HepG2 (cell line): ENCODE measurements at regions not wholly inside any gene's neighbourhood (a gene's known extent, or its start where the extent isn't known, plus 50 kb on each side); places are given as distances from the start of the nearest gene placed in this dataset.

Experiments
- ELF3 ChIP-seq: IDR thresholded peaks from 2 replicates; pipeline ENCODE4 v1.6.1; 2016; ENCODE audit warnings: missing genetic modification reagents, missing compliant biosample characterization
- FOXJ3 ChIP-seq: sonication (generic); formaldehyde crosslinking; IDR thresholded peaks from 2 replicates; pipeline ENCODE4 v1.4.0; 2020; ENCODE audit warnings: missing genetic modification reagents, mild to moderate bottlenecking, borderline replicate concordance
- GABPA ChIP-seq, 2 experiments: IDR thresholded peaks; 2 replicates each; pipeline ENCODE4 v1.6.1; 2011 to 2016; ENCODE audit warnings: low read depth in 2 of 2, low read length in 1 of 2, missing biosample characterization in 1 of 2, missing genetic modification characterization in 1 of 2
- GATA4 ChIP-seq: sonication (generic); IDR thresholded peaks from 2 replicates; pipeline ENCODE4 v1.6.1; 2016; ENCODE audit warnings: antibody characterized with exemption, low read depth, borderline replicate concordance
- KAT2B ChIP-seq: fragments of 150-350 bp; IDR thresholded peaks from 2 replicates; pipeline ENCODE4 v1.6.1; 2014; ENCODE audit warnings: low read depth, low read length, borderline replicate concordance
- KMT2B ChIP-seq: IDR thresholded peaks from 2 replicates; pipeline ENCODE4 v1.6.1; 2016; ENCODE audit warnings: missing genetic modification reagents, missing compliant biosample characterization
- MAFK ChIP-seq, 2 experiments: IDR thresholded peaks in 1 of 2; conservative IDR thresholded peaks in 1 of 2; 2 replicates each; pipeline ENCODE4 v1.6.1; 2011; ENCODE audit warnings: improper control_type of control experiment in 2 of 2, low read length in 2 of 2
- NR1H2 ChIP-seq: sonication (generic); formaldehyde crosslinking; IDR thresholded peaks from 2 replicates; pipeline ENCODE4 v1.8.1; 2022; ENCODE audit warnings: low read depth, missing genetic modification reagents, borderline replicate concordance
- SALL1 ChIP-seq: sonication (generic); formaldehyde crosslinking; IDR thresholded peaks from 2 replicates; pipeline ENCODE4 v1.8.0; 2022; ENCODE audit warnings: mild to moderate bottlenecking, missing genetic modification reagents
- SNAPC2 ChIP-seq: sonication (generic); formaldehyde crosslinking; IDR thresholded peaks from 2 replicates; pipeline ENCODE4 v1.8.1; 2022; ENCODE audit warnings: mild to moderate bottlenecking, missing genetic modification reagents
- SOX13 ChIP-seq, 3 experiments: fragments of 450-650 bp in 1 of 3; sonication (generic) in 1 of 3; formaldehyde crosslinking in 1 of 3; IDR thresholded peaks in 2 of 3; conservative IDR thresholded peaks in 1 of 3; 2 replicates each; pipeline versions ENCODE4 v1.5.0 to v1.6.1; 2016 to 2020; ENCODE audit warnings: antibody characterized with exemption in 1 of 3, mild to moderate bottlenecking in 1 of 3, missing compliant biosample characterization in 1 of 3, missing genetic modification reagents in 1 of 3, moderate library complexity in 1 of 3
- ZNF264 ChIP-seq: sonication (generic); formaldehyde crosslinking; IDR thresholded peaks from 2 replicates; pipeline ENCODE4 v1.4.0; 2020; ENCODE audit warnings: missing genetic modification reagents
- ZNF430 ChIP-seq: sonication (generic); formaldehyde crosslinking; IDR thresholded peaks from 2 replicates; pipeline ENCODE4 v1.9.0; 2021; ENCODE audit warnings: mild to moderate bottlenecking, missing genetic modification reagents
- ZNF614 ChIP-seq: IDR thresholded peaks from 2 replicates; pipeline ENCODE4 v1.6.1; 2018; ENCODE audit warnings: missing biosample characterization, missing genetic modification reagents, inconsistent platforms, borderline replicate concordance
- ZNF644 ChIP-seq: IDR thresholded peaks from 2 replicates; pipeline ENCODE4 v1.6.1; 2016; ENCODE audit warnings: low read depth
- ZNF703 ChIP-seq: sonication (generic); formaldehyde crosslinking; IDR thresholded peaks from 2 replicates; pipeline ENCODE4 v1.5.1; 2020; ENCODE audit warnings: missing genetic modification reagents, mild to moderate bottlenecking, moderate library complexity, borderline replicate concordance
- ZNF792 ChIP-seq: IDR thresholded peaks from 2 replicates; pipeline ENCODE4 v1.6.1; 2016
- TF ChIP-seq, protein P1 (sequence below): sonication (generic); formaldehyde crosslinking; IDR thresholded peaks from 2 replicates; pipeline ENCODE4 v1.4.0; 2020; ENCODE audit warnings: missing genetic modification reagents
- TF ChIP-seq, protein P2 (sequence below): IDR thresholded peaks from 2 replicates; pipeline ENCODE4 v1.6.1; 2016; ENCODE audit warnings: missing biosample characterization, missing genetic modification reagents, low read depth
- TF ChIP-seq, protein P3 (sequence below), 2 experiments: sonication (generic) in 1 of 2; formaldehyde crosslinking in 1 of 2; IDR thresholded peaks; 2 replicates each; pipeline versions ENCODE4 v1.4.0 to v1.6.1; 2016 to 2020; ENCODE audit warnings: borderline replicate concordance in 1 of 2, low read depth in 1 of 2, mild to moderate bottlenecking in 1 of 2, missing genetic modification reagents in 1 of 2
- TF ChIP-seq, protein P4 (sequence below): IDR thresholded peaks from 2 replicates; pipeline ENCODE4 v1.6.1; 2016

DNA sequence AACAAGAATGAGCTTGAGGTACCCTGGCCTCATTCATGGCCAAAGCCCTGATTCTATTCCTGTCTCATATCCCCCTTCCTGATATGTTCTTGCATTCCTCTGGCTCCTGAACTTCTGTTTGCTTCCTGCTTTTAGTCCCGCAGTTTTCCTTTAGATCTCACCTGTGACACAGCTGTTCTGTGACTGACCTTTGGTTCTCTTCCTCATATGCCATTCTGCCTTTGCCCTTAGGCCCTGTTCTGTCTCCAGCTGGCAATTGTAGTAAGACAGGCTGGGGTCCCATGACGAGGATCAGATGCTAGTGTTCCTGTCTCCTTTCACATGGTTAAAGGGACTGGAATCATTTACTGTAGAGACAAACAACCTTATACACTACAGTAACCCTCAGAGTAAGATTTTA lies 59.0 kb upstream of the PDE3B start (continued):
- TF ChIP-seq FOXJ3 (0 out of 2 replicates have a peak, but pooled peaks have one; percentile 25), ZNF644 (CRISPR knock-in tag) (0 out of 2 replicates have a peak, but pooled peaks have one; percentile 44), KMT2B (CRISPR knock-in tag) (peak; percentile 22; the same call in 1 of the 2 replicates), ZNF614 (peak; percentile 38; the same call in 1 of the 2 replicates), ELF3 (CRISPR knock-in tag) (peak; percentile 99), SNAPC2 (CRISPR knock-in tag) (0 out of 2 replicates have a peak, but pooled peaks have one; percentile 23), SOX13 (IDR thresholded peaks at IDR 0.05) (no peak), SOX13 (CRISPR knock-in tag; conservative IDR thresholded peaks at IDR 0.05 in 1 of 2, IDR thresholded peaks at IDR 0.05 in 1 of 2) (peak in 1 of 2 experiments; percentile 64; a peak in 2 of 4 replicates), ZNF703 (no peak), NR1H2 (CRISPR knock-in tag) (no peak), GATA4 (no peak), ZNF792 (0 out of 2 replicates have a peak, but pooled peaks have one; percentile 39), KAT2B (no peak), ZNF430 (CRISPR knock-in tag) (peak; percentile 23; the same call in 1 of the 2 replicates), SALL1 (CRISPR knock-in tag) (peak; percentile 88), ZNF264 (peak; percentile 58; the same call in 1 of the 2 replicates), MAFK (conservative IDR thresholded peaks at IDR 0.05 in 1 of 2, IDR thresholded peaks at IDR 0.05 in 1 of 2; ENCODE audit: low read length in 2 of 2) (peak in 1 of 2 experiments; percentile 22; a peak in 1 of 4 replicates), GABPA (IDR thresholded peaks at IDR 0.05; ENCODE audit: low read depth, low read length) (no peak), GABPA (CRISPR knock-in tag; IDR thresholded peaks at IDR 0.05; ENCODE audit: low read depth) (peak; percentile 37; the same call in 1 of the 2 replicates)
- TF ChIP-seq, protein P1, sequence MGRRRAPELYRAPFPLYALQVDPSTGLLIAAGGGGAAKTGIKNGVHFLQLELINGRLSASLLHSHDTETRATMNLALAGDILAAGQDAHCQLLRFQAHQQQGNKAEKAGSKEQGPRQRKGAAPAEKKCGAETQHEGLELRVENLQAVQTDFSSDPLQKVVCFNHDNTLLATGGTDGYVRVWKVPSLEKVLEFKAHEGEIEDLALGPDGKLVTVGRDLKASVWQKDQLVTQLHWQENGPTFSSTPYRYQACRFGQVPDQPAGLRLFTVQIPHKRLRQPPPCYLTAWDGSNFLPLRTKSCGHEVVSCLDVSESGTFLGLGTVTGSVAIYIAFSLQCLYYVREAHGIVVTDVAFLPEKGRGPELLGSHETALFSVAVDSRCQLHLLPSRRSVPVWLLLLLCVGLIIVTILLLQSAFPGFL (CRISPR knock-in tag): no peak
- TF ChIP-seq, protein P2, sequence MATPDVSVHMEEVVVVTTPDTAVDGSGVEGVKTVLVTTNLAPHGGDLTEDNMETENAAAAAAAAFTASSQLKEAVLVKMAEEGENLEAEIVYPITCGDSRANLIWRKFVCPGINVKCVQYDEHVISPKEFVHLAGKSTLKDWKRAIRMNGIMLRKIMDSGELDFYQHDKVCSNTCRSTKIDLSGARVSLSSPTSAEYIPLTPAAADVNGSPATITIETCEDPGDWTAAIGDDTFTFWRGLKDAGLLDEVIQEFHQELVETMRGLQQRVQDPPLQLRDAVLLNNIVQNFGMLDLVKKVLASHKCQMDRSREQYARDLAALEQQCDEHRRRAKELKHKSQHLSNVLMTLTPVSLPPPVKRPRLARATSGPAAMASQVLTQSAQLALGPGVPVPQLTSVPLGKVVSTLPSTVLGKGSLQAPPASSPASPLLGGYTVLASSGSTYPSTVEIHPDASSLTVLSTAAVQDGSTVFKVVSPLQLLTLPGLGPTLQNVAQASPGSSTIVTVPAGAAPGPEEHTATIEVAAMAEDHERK (CRISPR knock-in tag): no peak
- TF ChIP-seq, protein P3, sequence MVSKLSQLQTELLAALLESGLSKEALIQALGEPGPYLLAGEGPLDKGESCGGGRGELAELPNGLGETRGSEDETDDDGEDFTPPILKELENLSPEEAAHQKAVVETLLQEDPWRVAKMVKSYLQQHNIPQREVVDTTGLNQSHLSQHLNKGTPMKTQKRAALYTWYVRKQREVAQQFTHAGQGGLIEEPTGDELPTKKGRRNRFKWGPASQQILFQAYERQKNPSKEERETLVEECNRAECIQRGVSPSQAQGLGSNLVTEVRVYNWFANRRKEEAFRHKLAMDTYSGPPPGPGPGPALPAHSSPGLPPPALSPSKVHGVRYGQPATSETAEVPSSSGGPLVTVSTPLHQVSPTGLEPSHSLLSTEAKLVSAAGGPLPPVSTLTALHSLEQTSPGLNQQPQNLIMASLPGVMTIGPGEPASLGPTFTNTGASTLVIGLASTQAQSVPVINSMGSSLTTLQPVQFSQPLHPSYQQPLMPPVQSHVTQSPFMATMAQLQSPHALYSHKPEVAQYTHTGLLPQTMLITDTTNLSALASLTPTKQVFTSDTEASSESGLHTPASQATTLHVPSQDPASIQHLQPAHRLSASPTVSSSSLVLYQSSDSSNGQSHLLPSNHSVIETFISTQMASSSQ (IDR thresholded peaks at IDR 0.05; ENCODE audit: low read depth): peak; percentile 51; the same call in 1 of the 2 replicates
- TF ChIP-seq, protein P3 (CRISPR knock-in tag; IDR thresholded peaks at IDR 0.05; ENCODE audit: borderline replicate concordance): no peak
- TF ChIP-seq, protein P4, sequence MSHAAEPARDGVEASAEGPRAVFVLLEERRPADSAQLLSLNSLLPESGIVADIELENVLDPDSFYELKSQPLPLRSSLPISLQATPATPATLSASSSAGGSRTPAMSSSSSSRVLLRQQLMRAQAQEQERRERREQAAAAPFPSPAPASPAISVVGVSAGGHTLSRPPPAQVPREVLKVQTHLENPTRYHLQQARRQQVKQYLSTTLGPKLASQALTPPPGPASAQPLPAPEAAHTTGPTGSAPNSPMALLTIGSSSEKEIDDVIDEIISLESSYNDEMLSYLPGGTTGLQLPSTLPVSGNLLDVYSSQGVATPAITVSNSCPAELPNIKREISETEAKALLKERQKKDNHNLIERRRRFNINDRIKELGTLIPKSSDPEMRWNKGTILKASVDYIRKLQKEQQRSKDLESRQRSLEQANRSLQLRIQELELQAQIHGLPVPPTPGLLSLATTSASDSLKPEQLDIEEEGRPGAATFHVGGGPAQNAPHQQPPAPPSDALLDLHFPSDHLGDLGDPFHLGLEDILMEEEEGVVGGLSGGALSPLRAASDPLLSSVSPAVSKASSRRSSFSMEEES: peak; percentile 67
